Thyroid gland (tissue), 4 donors: ENCODE measurements at regions not wholly inside any gene's neighbourhood (a gene's known extent, or its start where the extent isn't known, plus 50 kb on each side); places are given as distances from the start of the nearest gene placed in this dataset.
A peak's percentile ranks its signal among the peaks of the same experiment; 100 is the strongest.
"Not testable (repeated sequence)": the region's sequence is repeated elsewhere in the genome, so short reads cannot be mapped to it uniquely, and the experiment has no call there.

Source experiments
- DNase-seq, 2 donors: peaks; one replicate each; pipeline ENCODE4 v3.0.0-alpha.2; 2019
- H3K27ac ChIP-seq, 3 donors: fragments of 200-600 bp; sonication (generic); 1 replicate in 2 of 3; 2 replicates in 1 of 3; pipeline ENCODE4 v1.5.1; 2016 to 2019; ENCODE audit warnings: mild to moderate bottlenecking in 1 of 3, moderate library complexity in 1 of 3
- H3K27me3 ChIP-seq: fragments of 200-600 bp; sonication (generic); one replicate; pipeline ENCODE4 v1.5.1; 2019
- H3K36me3 ChIP-seq, 2 donors: fragments of 200-600 bp; sonication (generic); one replicate each; pipeline ENCODE4 v1.5.1; 2016 to 2019
- H3K4me1 ChIP-seq, 2 donors: fragments of 200-600 bp; sonication (generic); one replicate each; pipeline ENCODE4 v1.5.1; 2017 to 2019
- H3K4me3 ChIP-seq, 3 donors: fragments of 200-600 bp; sonication (generic); replicated peaks in 1 of 3; 1 replicate in 2 of 3; 2 replicates in 1 of 3; pipeline ENCODE4 v1.5.1; 2016; ENCODE audit warnings: mild to moderate bottlenecking in 1 of 3
- H3K9me3 ChIP-seq: fragments of 200-600 bp; sonication (generic); one replicate; pipeline ENCODE4 v1.5.1; 2017
- CTCF ChIP-seq, 6 experiments: fragments of 200-600 bp in 3 of 6; fragments of 450-650 bp in 3 of 6; sonication (generic) in 3 of 6; IDR thresholded peaks; one replicate each; pipeline ENCODE4 v1.5.1; 2016 to 2019; ENCODE audit warnings: antibody characterized with exemption in 6 of 6, mild to moderate bottlenecking in 2 of 6, inconsistent platforms in 1 of 6, moderate library complexity in 1 of 6
- POLR2A ChIP-seq, 2 donors: fragments of 450-650 bp; IDR thresholded peaks; one replicate each; pipeline ENCODE4 v1.6.1; 2017; ENCODE audit warnings: antibody characterized with exemption in 2 of 2, mild to moderate bottlenecking in 2 of 2, moderate library complexity in 1 of 2
- WGBS, 2 donors: methylation state at CpG; one replicate each; pipeline ENCODE4 v1.1.5; 2017; 5-methylcytosine and 5-hydroxymethylcytosine counted together
- intact Hi-C: fragments of 100-400 bp; cut with DNase I; formaldehyde crosslinking; loops from one replicate; pipeline ENCODE4 v1.15.1; 2023

GRCh38 chr6:6826095-6826901, 237.8 kb downstream of the LY86 start:
- no peak overlapping the region for H3K4me3 ChIP-seq
- no peaks in the 10 kb centered on the region for H3K9me3 ChIP-seq
- H3K27me3 ChIP-seq: no peaks in the 10 kb centered on the region
- peak; percentile 47 to 64 for DNase-seq
- intact Hi-C loops: no loop called here
- peaks cover 13% of the 10 kb centered on the region in 2 donors for H3K4me1 ChIP-seq
- no peak for TF ChIP-seq CTCF (IDR thresholded peaks at IDR 0.05)
- no peak for TF ChIP-seq POLR2A (IDR thresholded peaks at IDR 0.05)
- 50% methylated on average over 16 of the region's 16 CpGs for WGBS, 2 donors
- H3K27ac ChIP-seq: peak overlapping the region in 2 of 3 donors; percentile 49 to 61
- H3K36me3 ChIP-seq: no peaks in the 10 kb centered on the region

- TF ChIP-seq POLR2A (IDR thresholded peaks at IDR 0.05): no peak
- TF ChIP-seq CTCF (IDR thresholded peaks at IDR 0.05): no peak
- intact Hi-C loops: no loop called here
- Histone ChIP-seq H3K27ac (peak overlapping the region in 1 of 3 donors; percentile 61), H3K9me3 (no peaks in the 10 kb centered on the region), H3K4me3 (no peak overlapping the region), H3K27me3 (no peaks in the 10 kb centered on the region), H3K4me1 (peaks cover 14 to 17% of the 10 kb centered on the region in 2 donors), H3K36me3 (no peaks in the 10 kb centered on the region)
- DNase-seq: no peak
- 83 to 85% methylated on average over 10 of the region's 10 CpGs for WGBS, 2 donors
Observed at GRCh38 chr6:6826961-6827360, 238.4 kb downstream of the LY86 start.

- H3K4me3 ChIP-seq: no peak overlapping the region
- no peaks in the 10 kb centered on the region for H3K9me3 ChIP-seq
- no peaks in the 10 kb centered on the region for H3K27me3 ChIP-seq
- no peaks in the 10 kb centered on the region for H3K36me3 ChIP-seq
- TF ChIP-seq POLR2A (IDR thresholded peaks at IDR 0.05): no peak
- no peak for TF ChIP-seq CTCF (IDR thresholded peaks at IDR 0.05)
- no peak for DNase-seq
- intact Hi-C loops: no loop called here
- peaks cover 30 to 32% of the 10 kb centered on the region in 2 donors for H3K4me1 ChIP-seq
- WGBS, 2 donors: 80 to 86% methylated on average over 6 of the region's 6 CpGs
- no peak overlapping the region for H3K27ac ChIP-seq
Observed at GRCh38 chr6:6829872-6830685, 241.6 kb downstream of the LY86 start.

GRCh38 chr6:6830686-6831063, 242.2 kb downstream of the LY86 start:
- H3K27me3 ChIP-seq, DNase-seq, intact Hi-C loops, H3K4me3 ChIP-seq, H3K9me3 ChIP-seq, H3K36me3 ChIP-seq: not testable (repeated sequence)
- Histone ChIP-seq H3K4me1 (peaks cover 35 to 36% of the 10 kb centered on the region in 2 donors), H3K27ac (peak overlapping the region in 1 of 3 donors; percentile 65)

GRCh38 chr6:6832439-6832838, 243.9 kb downstream of the LY86 start:
- 80 to 82% methylated on average over 2 to 4 of the region's 4 CpGs for WGBS, 2 donors

More at GRCh38 chr6:6832439-6832838, 243.9 kb downstream of the LY86 start:
- intact Hi-C loops: no loop called here
- Histone ChIP-seq H3K27ac (peak overlapping the region in 2 of 3 donors; percentile 35 to 65), H3K27me3 (no peaks in the 10 kb centered on the region), H3K36me3 (no peaks in the 10 kb centered on the region), H3K4me1 (peaks cover 39% of the 10 kb centered on the region in 2 donors), H3K4me3 (no peak overlapping the region), H3K9me3 (no peaks in the 10 kb centered on the region)
- TF ChIP-seq POLR2A (IDR thresholded peaks at IDR 0.05) (no peak), CTCF (IDR thresholded peaks at IDR 0.05) (no peak)
- no peak for DNase-seq
